Neuronal stem cell (in vitro differentiated cells): ENCODE measurements at regions not wholly inside any gene's neighbourhood (a gene's known extent, or its start where the extent isn't known, plus 50 kb on each side); places are given as distances from the start of the nearest gene placed in this dataset.

ENCODE experiments used
- DNase-seq: peaks from one replicate; pipeline ENCODE4 v3.0.0-alpha.2; 2013; ENCODE audit warnings: low spot score
- H2AFZ ChIP-seq: one replicate; pipeline ENCODE4 v1.6.1; 2013; ENCODE audit warnings: mild to moderate bottlenecking, low read length, inconsistent platforms
- H2AK5ac ChIP-seq: 2 replicates; pipeline ENCODE4 v1.6.1; 2013; ENCODE audit warnings: low read depth, mild to moderate bottlenecking, inconsistent platforms, low read length, moderate library complexity, mixed read lengths
- H2BK120ac ChIP-seq: 2 replicates; pipeline ENCODE4 v1.6.1; 2013; ENCODE audit warnings: low read depth, mild to moderate bottlenecking, inconsistent platforms, low read length, moderate library complexity, mixed read lengths
- H2BK12ac ChIP-seq: one replicate; pipeline ENCODE4 v1.6.1; 2013; ENCODE audit warnings: low read length, inconsistent platforms
- H2BK15ac ChIP-seq: 2 replicates; pipeline ENCODE4 v1.6.1; 2013; ENCODE audit warnings: mild to moderate bottlenecking, low read length, inconsistent platforms, mixed read lengths
- H2BK5ac ChIP-seq: one replicate; pipeline ENCODE4 v1.6.1; 2013; ENCODE audit warnings: inconsistent platforms, mild to moderate bottlenecking, low read length, moderate library complexity
- H3K14ac ChIP-seq: one replicate; pipeline ENCODE4 v1.6.1; 2013; ENCODE audit warnings: low read length, inconsistent platforms
- H3K18ac ChIP-seq: 2 replicates; pipeline ENCODE4 v1.6.1; 2013; ENCODE audit warnings: low read length, inconsistent platforms
- H3K23ac ChIP-seq: 2 replicates; pipeline ENCODE4 v1.6.1; 2013; ENCODE audit warnings: low read depth, mild to moderate bottlenecking, mixed read lengths, low read length, inconsistent platforms; ENCODE audit not compliant: poor library complexity
- H3K27ac ChIP-seq: replicated peaks from 3 replicates; pipeline ENCODE4 v1.5.1; 2013; ENCODE audit warnings: low read length, inconsistent platforms
- H3K27me3 ChIP-seq, 3 experiments: 2 replicates each; pipeline ENCODE4 v1.6.1; 2013; ENCODE audit warnings: low read length in 3 of 3, mild to moderate bottlenecking in 2 of 3, inconsistent platforms in 1 of 3, low read depth in 1 of 3, mixed read lengths in 1 of 3, moderate library complexity in 1 of 3; ENCODE audit not compliant: control insufficient read depth in 3 of 3, insufficient read depth in 3 of 3
- H3K36me3 ChIP-seq, 2 donors: replicated peaks in 1 of 2; 2 replicates each; pipeline ENCODE4 v1.6.1; 2013; ENCODE audit warnings: low read length in 2 of 2; ENCODE audit not compliant: control insufficient read depth in 2 of 2, insufficient read depth in 2 of 2
- H3K4ac ChIP-seq: 2 replicates; pipeline ENCODE4 v1.6.1; 2013; ENCODE audit warnings: inconsistent platforms, mild to moderate bottlenecking, low read length, moderate library complexity
- H3K4me1 ChIP-seq, 2 donors: 1 replicate in 1 of 2; 2 replicates in 1 of 2; pipeline ENCODE4 v1.6.1; 2013; ENCODE audit warnings: low read length in 2 of 2, low read depth in 1 of 2; ENCODE audit not compliant: control insufficient read depth in 2 of 2, insufficient read depth in 1 of 2
- H3K4me2 ChIP-seq: one replicate; pipeline ENCODE4 v1.6.1; 2013; ENCODE audit warnings: mild to moderate bottlenecking, low read length, inconsistent platforms; ENCODE audit not compliant: insufficient read depth, poor library complexity, severe bottlenecking
- H3K4me3 ChIP-seq, 2 donors: 2 replicates each; pipeline ENCODE4 v1.5.1; 2013; ENCODE audit warnings: low read length in 2 of 2, mild to moderate bottlenecking in 2 of 2, inconsistent platforms in 1 of 2, moderate library complexity in 1 of 2
- H3K79me1 ChIP-seq: one replicate; pipeline ENCODE4 v1.6.1; 2013; ENCODE audit warnings: low read depth, mild to moderate bottlenecking, inconsistent platforms, low read length, moderate library complexity
- H3K9ac ChIP-seq: one replicate; pipeline ENCODE4 v1.6.1; 2013; ENCODE audit warnings: mild to moderate bottlenecking, low read depth, low read length, inconsistent platforms; ENCODE audit not compliant: poor library complexity
- H3K9me3 ChIP-seq, 2 donors: replicated peaks in 1 of 2; 2 replicates each; pipeline versions ENCODE3 to v1.6.1; 2013; ENCODE audit warnings: low read length in 2 of 2, mild to moderate bottlenecking in 2 of 2, inconsistent platforms in 1 of 2, low read depth in 1 of 2, mixed read lengths in 1 of 2, moderate library complexity in 1 of 2; ENCODE audit not compliant: control insufficient read depth in 2 of 2, insufficient read depth in 1 of 2
- H4K8ac ChIP-seq: one replicate; pipeline ENCODE4 v1.6.1; 2013; ENCODE audit warnings: low read depth, mild to moderate bottlenecking, inconsistent platforms, low read length, moderate library complexity
- H4K91ac ChIP-seq: one replicate; pipeline ENCODE4 v1.6.1; 2013; ENCODE audit warnings: low read length, low read depth, mild to moderate bottlenecking, inconsistent platforms; ENCODE audit not compliant: poor library complexity
- WGBS, 2 donors: extraction: QIAGEN DNeasy Blood & Tissue Kit; methylation state at CpG; one replicate each; pipeline ENCODE4 v1.1.7; 2013; ENCODE audit warnings: missing lambda C conversion rate in 2 of 2, mixed read lengths in 1 of 2; ENCODE audit not compliant: insufficient read length in 2 of 2, insufficient replicate concordance in 1 of 2; ENCODE audit errors: extremely low coverage in 2 of 2; 5-methylcytosine and 5-hydroxymethylcytosine counted together

- no peak overlapping the region for H4K8ac ChIP-seq
- H3K9ac ChIP-seq = no peak overlapping the region
- no peak overlapping the region for H3K4ac ChIP-seq
- no CpG with 5 or more reads among the region's 9 CpGs for WGBS, 2 donors
- no peak overlapping the region for H2BK15ac ChIP-seq
- DNase-seq = no peak
- no peak overlapping the region for H2AK5ac ChIP-seq
- H3K4me1 ChIP-seq = no peaks in the 10 kb centered on the region
- H3K18ac ChIP-seq = no peak overlapping the region
- H4K91ac ChIP-seq = no peak overlapping the region
- H3K36me3 ChIP-seq = no peaks in the 10 kb centered on the region
- no peaks in the 10 kb centered on the region for H3K79me1 ChIP-seq
- H3K23ac ChIP-seq = no peak overlapping the region
- H3K27me3 ChIP-seq = peaks cover 0 to 2% (median 0%) of the 10 kb centered on the region in 3 experiments
- no peak overlapping the region for H2AFZ ChIP-seq
- H3K27ac ChIP-seq = no peak overlapping the region
- peaks cover 0 to 1% of the 10 kb centered on the region in 2 donors for H3K9me3 ChIP-seq
- no peak overlapping the region for H2BK12ac ChIP-seq
- no peak overlapping the region for H2BK120ac ChIP-seq
- no peak overlapping the region for H3K4me2 ChIP-seq
- no peak overlapping the region for H2BK5ac ChIP-seq
- no peak overlapping the region for H3K4me3 ChIP-seq
- H3K14ac ChIP-seq = no peak overlapping the region
Measured at GRCh38 chr10:130455111-130455695, 319.0 kb downstream of the GLRX3 start.

DNA sequence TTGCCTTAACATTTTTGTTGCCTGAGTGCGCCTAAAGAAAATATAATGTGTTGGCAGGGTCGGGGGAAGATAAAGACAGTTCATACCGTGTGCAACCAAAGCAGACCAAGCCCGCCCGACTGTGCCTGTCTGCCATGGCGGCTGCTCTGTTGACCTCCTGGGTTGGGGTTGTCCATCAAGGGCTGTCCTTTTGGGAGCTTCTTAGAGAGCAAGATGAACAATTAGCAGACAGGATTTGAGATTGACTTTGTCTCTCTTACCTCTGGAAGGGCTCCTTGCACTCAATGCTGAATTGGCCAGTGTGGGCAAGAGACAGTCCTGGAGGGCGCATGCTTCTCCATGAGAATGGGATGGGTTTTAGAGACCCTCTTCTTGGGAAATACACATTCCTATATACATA lies 319.6 kb downstream of the GLRX3 start:
- Histone ChIP-seq H3K27me3 (peaks cover 0 to 2% (median 0%) of the 10 kb centered on the region in 3 experiments), H3K79me1 (no peaks in the 10 kb centered on the region), H3K9ac (no peak overlapping the region), H2BK12ac (no peak overlapping the region), H3K9me3 (peaks cover 0 to 1% of the 10 kb centered on the region in 2 donors), H3K4me2 (no peak overlapping the region), H3K18ac (no peak overlapping the region), H4K8ac (no peak overlapping the region), H3K27ac (no peak overlapping the region), H4K91ac (no peak overlapping the region), H2BK120ac (no peak overlapping the region), H2AK5ac (no peak overlapping the region), H2BK5ac (no peak overlapping the region), H3K4ac (no peak overlapping the region), H3K4me3 (no peak overlapping the region), H2BK15ac (no peak overlapping the region), H3K23ac (no peak overlapping the region), H3K4me1 (no peaks in the 10 kb centered on the region), H3K14ac (no peak overlapping the region), H3K36me3 (no peaks in the 10 kb centered on the region), H2AFZ (no peak overlapping the region)
- no peak for DNase-seq
- WGBS, 2 donors = no CpG with 5 or more reads among the region's 7 CpGs

GRCh38 chr10:130456616-130457015 lies 320.4 kb downstream of the GLRX3 start:
- Histone ChIP-seq H3K27ac (no peak overlapping the region), H3K18ac (peak overlapping the region; percentile 60), H3K79me1 (no peaks in the 10 kb centered on the region), H4K91ac (no peak overlapping the region), H3K4me3 (no peak overlapping the region), H3K9ac (no peak overlapping the region), H4K8ac (no peak overlapping the region), H3K4ac (no peak overlapping the region), H3K36me3 (no peaks in the 10 kb centered on the region), H3K4me2 (no peak overlapping the region), H3K14ac (no peak overlapping the region), H3K23ac (no peak overlapping the region), H2AFZ (no peak overlapping the region), H2BK12ac (no peak overlapping the region), H2AK5ac (peak overlapping the region; percentile 27), H3K9me3 (peaks cover 0 to 1% of the 10 kb centered on the region in 2 donors), H3K27me3 (peaks cover 0 to 2% (median 0%) of the 10 kb centered on the region in 3 experiments), H2BK5ac (no peak overlapping the region), H3K4me1 (no peaks in the 10 kb centered on the region), H2BK120ac (no peak overlapping the region), H2BK15ac (no peak overlapping the region)
- WGBS, 2 donors = no CpG with 5 or more reads among the region's 6 CpGs
- no peak for DNase-seq

- no peak overlapping the region for H3K9ac ChIP-seq
- no peak overlapping the region for H3K4ac ChIP-seq
- no peak overlapping the region for H2BK120ac ChIP-seq
- H3K4me1 ChIP-seq = no peaks in the 10 kb centered on the region
- H2AK5ac ChIP-seq = no peak overlapping the region
- no peak overlapping the region for H3K18ac ChIP-seq
- no peak overlapping the region for H2BK15ac ChIP-seq
- no peaks in the 10 kb centered on the region for H3K79me1 ChIP-seq
- H3K9me3 ChIP-seq = peaks cover 0 to 1% of the 10 kb centered on the region in 2 donors
- H3K23ac ChIP-seq = no peak overlapping the region
- no peak overlapping the region for H3K4me2 ChIP-seq
- DNase-seq = no peak
- H2AFZ ChIP-seq = no peak overlapping the region
- H4K91ac ChIP-seq = no peak overlapping the region
- H3K27me3 ChIP-seq = peaks cover 0 to 2% (median 0%) of the 10 kb centered on the region in 3 experiments
- H4K8ac ChIP-seq = peak overlapping the region; percentile 48
- no peak overlapping the region for H3K4me3 ChIP-seq
- no peak overlapping the region for H3K14ac ChIP-seq
- H3K27ac ChIP-seq = no peak overlapping the region
- H2BK12ac ChIP-seq = no peak overlapping the region
- WGBS, 2 donors = no CpG with 5 or more reads among the region's 4 CpGs
- H2BK5ac ChIP-seq = no peak overlapping the region
- no peaks in the 10 kb centered on the region for H3K36me3 ChIP-seq
Measured at GRCh38 chr10:130458509-130458908, 322.3 kb downstream of the GLRX3 start.
